Vagina (tissue), 2 donors: ENCODE measurements at regions not wholly inside any gene's neighbourhood (a gene's known extent, or its start where the extent isn't known, plus 50 kb on each side); places are given as distances from the start of the nearest gene placed in this dataset.
"Not testable (repeated sequence)": the region's sequence is repeated elsewhere in the genome, so short reads cannot be mapped to it uniquely, and the experiment has no call there.

Experiments used
- DNase-seq, 2 donors: peaks; one replicate each; pipeline ENCODE4 v3.0.0-alpha.2; 2017; ENCODE audit errors: extremely low spot score in 2 of 2
- H3K27ac ChIP-seq: fragments of 200-600 bp; sonication (generic); one replicate; pipeline ENCODE4 v1.5.1; 2019
- H3K27me3 ChIP-seq: fragments of 200-600 bp; sonication (generic); one replicate; pipeline ENCODE4 v1.5.1; 2019
- H3K36me3 ChIP-seq, 2 donors: fragments of 200-600 bp; sonication (generic); one replicate each; pipeline ENCODE4 v1.5.1; 2017 to 2019
- H3K4me1 ChIP-seq: fragments of 200-600 bp; sonication (generic); one replicate; pipeline ENCODE4 v1.5.1; 2019
- H3K4me3 ChIP-seq, 2 donors: fragments of 200-600 bp; sonication (generic); 1 replicate in 1 of 2; 2 replicates in 1 of 2; pipeline ENCODE4 v1.5.1; 2016 to 2019
- H3K9me3 ChIP-seq: fragments of 200-600 bp; sonication (generic); one replicate; pipeline ENCODE4 v1.5.1; 2019
- CTCF ChIP-seq, 3 experiments: fragments of 450-650 bp in 2 of 3; fragments of 200-600 bp in 1 of 3; sonication (generic) in 1 of 3; IDR thresholded peaks; one replicate each; pipeline ENCODE4 v1.5.1; 2017 to 2019; ENCODE audit warnings: antibody characterized with exemption in 3 of 3, mild to moderate bottlenecking in 2 of 3, moderate library complexity in 2 of 3
- POLR2A ChIP-seq, 2 donors: fragments of 450-650 bp; IDR thresholded peaks; one replicate each; pipeline ENCODE4 v1.6.1; 2017; ENCODE audit warnings: antibody characterized with exemption in 2 of 2, mild to moderate bottlenecking in 2 of 2, moderate library complexity in 2 of 2
- POLR2AphosphoS5 ChIP-seq, 2 donors: sonication (generic); formaldehyde crosslinking; IDR thresholded peaks; one replicate each; pipeline ENCODE4 v1.9.0; 2017; ENCODE audit warnings: antibody characterized with exemption in 2 of 2, mild to moderate bottlenecking in 2 of 2, low read depth in 1 of 2; ENCODE audit not compliant: insufficient read depth in 1 of 2
- intact Hi-C: fragments of 100-400 bp; cut with DNase I; formaldehyde crosslinking; loops from one replicate; pipeline ENCODE4 v1.15.1; 2023

- intact Hi-C loops, result no loop called here
- Histone ChIP-seq H3K27me3 (no peaks in the 10 kb centered on the region), H3K36me3 (peaks cover 0 to 13% of the 10 kb centered on the region in 2 donors), H3K27ac (no peak overlapping the region), H3K4me3 (no peak overlapping the region), H3K9me3 (no peaks in the 10 kb centered on the region), H3K4me1 (peaks cover 15% of the 10 kb centered on the region)
- DNase-seq, result no peak
- TF ChIP-seq POLR2A (IDR thresholded peaks at IDR 0.05), result no peak
- no peak for TF ChIP-seq CTCF (IDR thresholded peaks at IDR 0.05)
- TF ChIP-seq POLR2AphosphoS5 (IDR thresholded peaks at IDR 0.05; ENCODE audit: insufficient read depth in 1 of 2, low read depth in 1 of 2), result no peak
Measured at GRCh38 chr6:34646714-34647113, 49.9 kb downstream of the ILRUN start.

GRCh38 chr6:34645627-34646026 lies 50.9 kb downstream of the ILRUN start:
- Histone ChIP-seq H3K27me3 (no peaks in the 10 kb centered on the region), H3K9me3 (no peaks in the 10 kb centered on the region), H3K4me3 (no peak overlapping the region), H3K27ac (no peak overlapping the region), H3K36me3 (peaks cover 0 to 13% of the 10 kb centered on the region in 2 donors), H3K4me1 (peaks cover 8% of the 10 kb centered on the region)
- no peak for DNase-seq
- no peak for TF ChIP-seq POLR2A (IDR thresholded peaks at IDR 0.05)
- no peak for TF ChIP-seq CTCF (IDR thresholded peaks at IDR 0.05)
- TF ChIP-seq POLR2AphosphoS5 (IDR thresholded peaks at IDR 0.05; ENCODE audit: insufficient read depth in 1 of 2, low read depth in 1 of 2), result no peak
- intact Hi-C loops, result no loop called here

- intact Hi-C loops, result no loop called here
- DNase-seq, result no peak
- H3K9me3 ChIP-seq, result no peaks in the 10 kb centered on the region
- H3K4me1 ChIP-seq, result peaks cover 7% of the 10 kb centered on the region
- no peak for TF ChIP-seq CTCF (IDR thresholded peaks at IDR 0.05)
- no peaks in the 10 kb centered on the region for H3K27me3 ChIP-seq
- H3K27ac ChIP-seq, result no peak overlapping the region
- peaks cover 0 to 13% of the 10 kb centered on the region in 2 donors for H3K36me3 ChIP-seq
- no peak overlapping the region for H3K4me3 ChIP-seq
Measured at GRCh38 chr6:34644716-34645115, 51.9 kb downstream of the ILRUN start.

GRCh38 chr6:34642427-34642826 lies 54.1 kb downstream of the ILRUN start:
- no peaks in the 10 kb centered on the region for H3K27me3 ChIP-seq
- no peak for DNase-seq
- no peak overlapping the region for H3K27ac ChIP-seq
- H3K9me3 ChIP-seq, result no peaks in the 10 kb centered on the region
- H3K4me3 ChIP-seq, result no peak overlapping the region
- no peaks in the 10 kb centered on the region for H3K4me1 ChIP-seq
- intact Hi-C loops, result no loop called here
- H3K36me3 ChIP-seq, result peaks cover 0 to 13% of the 10 kb centered on the region in 2 donors
- TF ChIP-seq POLR2A (IDR thresholded peaks at IDR 0.05), result no peak
- no peak for TF ChIP-seq POLR2AphosphoS5 (IDR thresholded peaks at IDR 0.05; ENCODE audit: insufficient read depth in 1 of 2, low read depth in 1 of 2)
- TF ChIP-seq CTCF (IDR thresholded peaks at IDR 0.05), result no peak

- H3K4me1 ChIP-seq, H3K36me3 ChIP-seq, H3K27me3 ChIP-seq, H3K4me3 ChIP-seq, intact Hi-C loops, H3K9me3 ChIP-seq, H3K27ac ChIP-seq, DNase-seq: not testable (repeated sequence)
Measured at GRCh38 chr6:34640074-34640849, 56.3 kb downstream of the ILRUN start.
